Trophoblast cell (in vitro differentiated cells and primary cell): ENCODE measurements at regions not wholly inside any gene's neighbourhood (a gene's known extent, or its start where the extent isn't known, plus 50 kb on each side); places are given as distances from the start of the nearest gene placed in this dataset.
"Not testable (repeated sequence)": the region's sequence is repeated elsewhere in the genome, so short reads cannot be mapped to it uniquely, and the experiment has no call there.

Source experiments
- DNase-seq, 2 donors: peaks; one replicate each; pipeline ENCODE4 v3.0.0-alpha.2; 2016
- H2AFZ ChIP-seq: 2 replicates; pipeline ENCODE4 v1.6.1; 2013; ENCODE audit warnings: low read length, moderate library complexity, mild to moderate bottlenecking; ENCODE audit not compliant: insufficient read depth, poor library complexity
- H2AK5ac ChIP-seq: 2 replicates; pipeline ENCODE4 v1.6.1; 2013; ENCODE audit warnings: mild to moderate bottlenecking, low read length
- H2BK120ac ChIP-seq: 2 replicates; pipeline ENCODE4 v1.6.1; 2013; ENCODE audit warnings: low read length, mild to moderate bottlenecking, moderate library complexity; ENCODE audit not compliant: insufficient read depth, poor library complexity
- H2BK12ac ChIP-seq: 2 replicates; pipeline ENCODE4 v1.6.1; 2013; ENCODE audit warnings: mild to moderate bottlenecking, low read length, moderate library complexity
- H2BK5ac ChIP-seq: 2 replicates; pipeline ENCODE4 v1.6.1; 2013; ENCODE audit warnings: low read length, low read depth, moderate library complexity, mild to moderate bottlenecking; ENCODE audit not compliant: poor library complexity
- H3K14ac ChIP-seq: 2 replicates; pipeline ENCODE4 v1.6.1; 2013; ENCODE audit warnings: mild to moderate bottlenecking, low read length
- H3K18ac ChIP-seq: 2 replicates; pipeline ENCODE4 v1.6.1; 2013; ENCODE audit warnings: mild to moderate bottlenecking, low read length
- H3K23ac ChIP-seq: 2 replicates; pipeline ENCODE4 v1.6.1; 2013; ENCODE audit warnings: low read length
- H3K27ac ChIP-seq: 2 replicates; pipeline ENCODE4 v1.5.1; 2013; ENCODE audit warnings: low read depth, mild to moderate bottlenecking, inconsistent platforms, low read length, moderate library complexity
- H3K27me3 ChIP-seq: 2 replicates; pipeline ENCODE4 v1.6.1; 2013; ENCODE audit warnings: inconsistent platforms, mild to moderate bottlenecking, low read length, moderate library complexity; ENCODE audit not compliant: insufficient read depth
- H3K36me3 ChIP-seq, 2 experiments: 1 replicate in 1 of 2; 2 replicates in 1 of 2; pipeline ENCODE4 v1.6.1; 2013; ENCODE audit warnings: low read length in 2 of 2, mild to moderate bottlenecking in 2 of 2, moderate library complexity in 1 of 2; ENCODE audit not compliant: insufficient read depth in 2 of 2, control insufficient read depth in 1 of 2
- H3K4ac ChIP-seq: 2 replicates; pipeline ENCODE4 v1.6.1; 2013; ENCODE audit warnings: low read depth, mild to moderate bottlenecking, low read length, moderate library complexity
- H3K4me1 ChIP-seq, 2 experiments: 1 replicate in 1 of 2; 2 replicates in 1 of 2; pipeline ENCODE4 v1.6.1; 2013; ENCODE audit warnings: low read length in 2 of 2, mild to moderate bottlenecking in 2 of 2, moderate library complexity in 1 of 2; ENCODE audit not compliant: insufficient read depth in 2 of 2, control insufficient read depth in 1 of 2
- H3K4me2 ChIP-seq: 2 replicates; pipeline ENCODE4 v1.6.1; 2013; ENCODE audit warnings: inconsistent platforms, mild to moderate bottlenecking, low read length, moderate library complexity
- H3K4me3 ChIP-seq: 2 replicates; pipeline ENCODE4 v1.5.1; 2013; ENCODE audit warnings: mild to moderate bottlenecking, low read depth, low read length, inconsistent platforms
- H3K79me1 ChIP-seq: one replicate; pipeline ENCODE4 v1.6.1; 2013; ENCODE audit warnings: low read length
- H3K79me2 ChIP-seq: 2 replicates; pipeline ENCODE4 v1.6.1; 2013; ENCODE audit warnings: low read length, mild to moderate bottlenecking; ENCODE audit not compliant: control insufficient read depth, insufficient read depth, poor library complexity
- H3K9ac ChIP-seq: 2 replicates; pipeline ENCODE4 v1.6.1; 2013; ENCODE audit warnings: mild to moderate bottlenecking, low read length
- H3K9me3 ChIP-seq: 2 replicates; pipeline ENCODE4 v1.6.1; 2013; ENCODE audit warnings: low read depth, mild to moderate bottlenecking, control low read depth, inconsistent platforms, low read length; ENCODE audit not compliant: insufficient read depth
- H4K12ac ChIP-seq: 2 replicates; pipeline ENCODE4 v1.6.1; 2013; ENCODE audit warnings: low read depth, mild to moderate bottlenecking, low read length, moderate library complexity
- H4K8ac ChIP-seq: 2 replicates; pipeline ENCODE4 v1.6.1; 2013; ENCODE audit warnings: low read depth, mild to moderate bottlenecking, low read length, moderate library complexity
- H4K91ac ChIP-seq: one replicate; pipeline ENCODE4 v1.6.1; 2013; ENCODE audit warnings: low read depth, mild to moderate bottlenecking, low read length, moderate library complexity
- WGBS: extraction: QIAGEN DNeasy Blood & Tissue Kit; methylation state at CpG from one replicate; pipeline ENCODE4 v1.1.7; 2013; ENCODE audit warnings: missing lambda C conversion rate; ENCODE audit not compliant: insufficient read length, insufficient coverage; ENCODE audit errors: extremely low coverage; 5-methylcytosine and 5-hydroxymethylcytosine counted together

GRCh38 chr2:87263868-87264518 is 242.3 kb upstream of the PLGLB1 start:
- not testable (repeated sequence) for H3K36me3 ChIP-seq, H2BK120ac ChIP-seq, H2BK5ac ChIP-seq, H4K12ac ChIP-seq, H3K14ac ChIP-seq, H3K4me2 ChIP-seq, DNase-seq, H3K27me3 ChIP-seq, H2AK5ac ChIP-seq, H3K9ac ChIP-seq, H3K79me2 ChIP-seq, H4K8ac ChIP-seq, H3K9me3 ChIP-seq, H3K4ac ChIP-seq, H4K91ac ChIP-seq, H3K4me1 ChIP-seq, H2BK12ac ChIP-seq, H3K4me3 ChIP-seq, H3K23ac ChIP-seq, H3K18ac ChIP-seq, H2AFZ ChIP-seq, H3K79me1 ChIP-seq, H3K27ac ChIP-seq
- no CpG with 5 or more reads among the region's 3 CpGs for WGBS

GRCh38 chr2:87275192-87275591 is 253.5 kb upstream of the PLGLB1 start:
- not testable (repeated sequence) for H3K9ac ChIP-seq, H4K12ac ChIP-seq, H2BK12ac ChIP-seq, H3K14ac ChIP-seq, H3K4me1 ChIP-seq, H3K4ac ChIP-seq, H3K27me3 ChIP-seq, H3K79me2 ChIP-seq, H3K36me3 ChIP-seq, H3K23ac ChIP-seq, H3K27ac ChIP-seq, H3K4me3 ChIP-seq, H3K18ac ChIP-seq, H3K9me3 ChIP-seq, H2AFZ ChIP-seq, DNase-seq, H2BK120ac ChIP-seq, H3K4me2 ChIP-seq, H2BK5ac ChIP-seq, H4K8ac ChIP-seq, H2AK5ac ChIP-seq, H3K79me1 ChIP-seq, H4K91ac ChIP-seq
- no CpG with 5 or more reads among the region's 2 CpGs for WGBS

GRCh38 chr2:87275974-87276629 is 254.5 kb upstream of the PLGLB1 start:
- H3K4me3 ChIP-seq, H3K18ac ChIP-seq, H3K4me1 ChIP-seq, DNase-seq, H4K12ac ChIP-seq, H3K79me2 ChIP-seq, H3K23ac ChIP-seq, H3K4ac ChIP-seq, H2BK5ac ChIP-seq, H2AK5ac ChIP-seq, H2BK120ac ChIP-seq, H2BK12ac ChIP-seq, H4K91ac ChIP-seq, H3K36me3 ChIP-seq, H3K14ac ChIP-seq, H3K9me3 ChIP-seq, H3K4me2 ChIP-seq, H3K27ac ChIP-seq, H3K9ac ChIP-seq, H3K27me3 ChIP-seq, H2AFZ ChIP-seq, H4K8ac ChIP-seq, H3K79me1 ChIP-seq: not testable (repeated sequence)
- WGBS, result no CpG with 5 or more reads among the region's 5 CpGs

- H2BK12ac ChIP-seq, result not testable (repeated sequence)
- no CpG with 5 or more reads among the region's 2 CpGs for WGBS
Observed at GRCh38 chr2:87276673-87277072, 255.0 kb upstream of the PLGLB1 start.

More at GRCh38 chr2:87276673-87277072, 255.0 kb upstream of the PLGLB1 start:
- H3K4ac ChIP-seq, H4K12ac ChIP-seq, H3K79me1 ChIP-seq, H3K27ac ChIP-seq, H3K4me1 ChIP-seq, H2AK5ac ChIP-seq, H3K4me2 ChIP-seq, H3K9me3 ChIP-seq, H4K91ac ChIP-seq, H3K79me2 ChIP-seq, H3K4me3 ChIP-seq, H4K8ac ChIP-seq, H3K36me3 ChIP-seq, H3K18ac ChIP-seq, H2BK5ac ChIP-seq, H2BK120ac ChIP-seq, H3K9ac ChIP-seq, H3K23ac ChIP-seq, H3K14ac ChIP-seq, H2AFZ ChIP-seq, DNase-seq, H3K27me3 ChIP-seq: not testable (repeated sequence)
